D721Med (cell line): ENCODE measurements at regions not wholly inside any gene's neighbourhood (a gene's known extent, or its start where the extent isn't known, plus 50 kb on each side); places are given as distances from the start of the nearest gene placed in this dataset.
"Not testable (repeated sequence)": the region's sequence is repeated elsewhere in the genome, so short reads cannot be mapped to it uniquely, and the experiment has no call there.

Experiments used
- DNase-seq: peaks from one replicate; pipeline ENCODE4 v3.0.0; 2011; ENCODE audit warnings: low spot score; ENCODE audit not compliant: insufficient read length
- FAIRE-seq: peaks from 2 replicates; lab custom pipeline; 2011; peaks lifted over from hg19 to GRCh38; lab: Jason Lieb, UNC
- TF ChIP-seq, protein P1 (sequence below): IDR thresholded peaks from 2 replicates; pipeline ENCODE4 v1.5.1; 2012; ENCODE audit warnings: mild to moderate bottlenecking, control low read depth; ENCODE audit not compliant: insufficient read depth; ENCODE audit errors: missing control alignments

DNA sequence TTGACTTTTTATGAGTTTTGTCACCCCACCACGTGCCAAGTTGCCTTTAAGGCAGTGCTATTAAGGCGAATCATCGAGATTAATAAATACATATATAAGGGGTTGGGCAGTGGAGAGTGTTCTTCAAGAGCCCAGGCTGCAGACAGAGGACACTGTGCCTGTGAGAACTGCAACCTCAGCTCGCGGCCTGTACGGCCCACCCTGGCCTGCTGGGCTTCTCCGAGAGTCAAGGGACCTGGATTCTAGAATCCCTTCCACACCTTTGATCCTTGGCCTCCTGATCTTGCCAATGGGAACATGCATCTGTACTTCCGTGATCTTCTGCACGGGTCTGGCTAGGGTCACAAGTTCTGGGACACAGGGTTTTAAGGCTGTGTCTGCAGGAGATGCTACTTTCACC lies 54.5 kb downstream of the IRX5 start:
- no peak for DNase-seq
- no peak for FAIRE-seq
- TF ChIP-seq, protein P1, sequence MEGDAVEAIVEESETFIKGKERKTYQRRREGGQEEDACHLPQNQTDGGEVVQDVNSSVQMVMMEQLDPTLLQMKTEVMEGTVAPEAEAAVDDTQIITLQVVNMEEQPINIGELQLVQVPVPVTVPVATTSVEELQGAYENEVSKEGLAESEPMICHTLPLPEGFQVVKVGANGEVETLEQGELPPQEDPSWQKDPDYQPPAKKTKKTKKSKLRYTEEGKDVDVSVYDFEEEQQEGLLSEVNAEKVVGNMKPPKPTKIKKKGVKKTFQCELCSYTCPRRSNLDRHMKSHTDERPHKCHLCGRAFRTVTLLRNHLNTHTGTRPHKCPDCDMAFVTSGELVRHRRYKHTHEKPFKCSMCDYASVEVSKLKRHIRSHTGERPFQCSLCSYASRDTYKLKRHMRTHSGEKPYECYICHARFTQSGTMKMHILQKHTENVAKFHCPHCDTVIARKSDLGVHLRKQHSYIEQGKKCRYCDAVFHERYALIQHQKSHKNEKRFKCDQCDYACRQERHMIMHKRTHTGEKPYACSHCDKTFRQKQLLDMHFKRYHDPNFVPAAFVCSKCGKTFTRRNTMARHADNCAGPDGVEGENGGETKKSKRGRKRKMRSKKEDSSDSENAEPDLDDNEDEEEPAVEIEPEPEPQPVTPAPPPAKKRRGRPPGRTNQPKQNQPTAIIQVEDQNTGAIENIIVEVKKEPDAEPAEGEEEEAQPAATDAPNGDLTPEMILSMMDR: no peak

DNA sequence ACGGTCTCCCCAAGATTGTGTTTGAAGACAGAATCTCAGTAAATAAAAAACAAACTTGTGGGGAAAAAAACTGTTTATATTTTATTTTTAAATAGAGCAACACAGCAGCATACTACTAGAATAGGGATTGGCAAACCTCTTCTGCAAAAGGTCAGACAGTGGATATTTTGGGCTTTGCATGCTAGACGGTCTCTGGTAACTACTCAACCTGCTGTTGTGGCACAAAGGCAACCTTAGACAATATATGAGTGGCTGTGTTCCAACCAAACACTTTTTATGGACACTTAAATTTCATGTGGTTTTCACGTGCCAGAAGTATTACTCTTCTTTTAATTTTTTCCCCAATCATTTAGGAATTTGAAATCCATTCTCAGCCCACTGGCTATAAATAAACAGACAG lies 55.0 kb downstream of the IRX5 start:
- TF ChIP-seq, protein P1: no peak
- DNase-seq (no peak), FAIRE-seq (no peak)

DNA sequence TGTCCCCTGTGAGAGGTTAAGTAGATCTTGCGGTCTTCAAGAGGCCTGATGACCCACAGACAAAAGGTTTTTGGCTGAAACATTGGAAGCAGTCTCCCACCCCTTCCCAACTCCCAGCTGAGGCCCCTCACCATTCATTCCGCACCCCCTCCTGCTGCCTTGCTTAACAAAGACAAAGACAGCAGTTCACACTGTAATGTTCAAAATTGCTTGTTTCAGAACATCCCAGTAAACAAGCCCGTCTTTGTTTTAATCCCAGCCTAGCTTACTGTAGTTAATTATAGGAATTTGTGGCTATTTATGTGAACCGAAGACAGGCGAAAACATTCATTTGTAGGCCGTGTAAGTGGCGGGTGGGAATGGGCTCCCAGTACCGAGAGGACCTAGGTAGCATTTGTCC lies 55.7 kb downstream of the IRX5 start:
- FAIRE-seq: no peak
- TF ChIP-seq, protein P1: no peak
- DNase-seq: no peak

DNA sequence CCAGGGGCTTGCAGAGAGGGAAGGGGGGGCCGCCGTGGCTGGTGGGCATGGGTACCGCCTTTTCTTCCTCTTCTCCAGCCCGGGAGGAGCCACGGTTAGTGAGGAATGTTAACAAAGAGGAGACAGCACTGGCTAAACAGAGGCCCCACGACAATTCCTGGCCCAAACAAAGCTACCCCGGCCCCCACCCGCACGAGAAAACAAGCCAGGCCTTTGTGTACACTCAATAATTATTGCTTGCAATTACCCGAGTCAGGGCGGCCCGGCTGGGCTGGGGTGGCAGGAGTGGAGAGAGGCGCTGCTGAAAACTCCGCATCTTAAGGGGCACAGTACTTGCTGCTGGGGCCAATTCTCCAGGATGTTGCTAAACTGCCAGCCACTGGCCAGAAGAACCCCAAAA lies 56.4 kb downstream of the IRX5 start:
- no peak for DNase-seq
- FAIRE-seq: no peak
- TF ChIP-seq, protein P1: no peak

DNA sequence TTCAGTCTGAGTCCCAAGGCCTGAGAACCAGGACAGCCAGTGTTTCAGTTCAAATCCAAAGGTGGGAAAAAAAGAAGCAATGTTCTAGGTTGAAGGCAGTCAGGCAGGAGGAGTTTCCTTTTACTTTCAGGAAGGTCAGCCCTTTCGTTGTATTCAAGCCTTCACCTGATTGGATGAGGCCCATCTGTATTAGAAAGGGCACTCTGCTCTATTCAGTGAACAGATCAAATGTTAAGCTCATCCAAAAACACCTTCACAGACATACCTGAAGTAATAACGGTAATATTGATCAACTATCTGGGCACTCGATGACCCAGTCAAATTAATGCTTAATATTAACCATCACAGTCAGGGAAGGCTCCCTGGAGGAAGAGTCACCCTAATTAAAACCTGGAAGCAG lies 60.9 kb downstream of the IRX5 start:
- DNase-seq: no peak
- TF ChIP-seq, protein P1: no peak
- no peak for FAIRE-seq

DNA sequence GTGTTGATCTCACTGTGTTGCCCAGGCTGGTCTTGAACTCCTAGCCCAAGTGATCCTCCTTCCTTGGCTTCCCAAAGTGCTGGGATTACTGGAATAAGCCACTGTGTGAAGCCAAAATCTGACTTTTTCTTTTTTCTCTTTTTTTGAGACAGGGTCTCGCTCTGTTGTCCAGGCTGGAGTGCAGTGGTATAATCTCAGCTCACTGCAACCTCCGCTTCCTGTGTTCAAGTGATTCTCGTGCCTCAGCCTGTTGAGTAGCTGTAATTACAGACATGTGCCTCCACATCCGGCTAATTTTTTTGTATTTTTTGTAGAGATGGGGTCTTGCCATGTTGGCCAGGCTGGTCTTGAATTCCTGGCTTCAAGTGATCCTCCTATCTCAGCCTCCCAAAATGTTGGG lies 61.3 kb downstream of the IRX5 start:
- not testable (repeated sequence) for FAIRE-seq

DNA sequence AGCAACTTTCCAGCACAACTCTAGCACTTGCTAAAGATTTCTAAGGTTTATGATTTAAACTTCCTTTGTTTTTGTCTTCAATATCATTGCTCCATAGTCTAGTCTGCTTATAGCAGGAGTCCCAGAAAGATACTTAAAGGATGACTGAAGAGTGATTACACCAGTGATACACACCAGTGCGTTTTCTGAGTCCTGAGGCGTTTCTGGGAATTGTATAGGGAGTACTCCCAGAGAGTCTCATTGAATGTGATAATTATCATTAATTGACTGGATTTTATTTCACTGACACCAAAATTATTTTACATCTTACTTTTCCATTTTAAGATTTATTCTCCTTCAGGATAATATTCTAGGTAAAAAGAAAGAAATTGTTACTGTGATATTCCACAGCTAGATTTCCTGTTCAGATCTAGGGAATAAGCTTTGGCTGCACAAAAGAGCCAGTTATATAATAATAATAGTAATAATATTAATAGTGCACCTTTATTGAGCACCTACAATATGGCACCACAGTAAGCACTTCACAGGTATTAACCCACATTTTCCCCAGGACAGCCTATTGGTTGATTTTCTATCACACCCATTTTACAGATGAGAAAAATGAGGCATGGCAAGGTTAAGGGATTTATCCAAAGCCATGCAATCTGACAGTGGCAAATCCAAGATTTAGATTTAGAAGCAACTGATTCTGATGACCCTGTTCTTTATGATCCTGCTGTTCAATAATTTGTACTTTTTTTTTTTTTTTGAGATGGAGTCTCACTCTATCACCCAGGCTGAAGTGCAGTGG lies 62.6 kb downstream of the IRX5 start:
- no peak for DNase-seq
- no peak for FAIRE-seq
- TF ChIP-seq, protein P1: no peak

More for the DNA sequence above, 61.3 kb downstream of the IRX5 start:
- DNase-seq: not testable (repeated sequence)
